ENCODE measurements at regions not wholly inside any gene's neighbourhood (a gene's known extent, or its start where the extent isn't known, plus 50 kb on each side); places are given as distances from the start of the nearest gene placed in this dataset.
"Not testable (repeated sequence)": the region's sequence is repeated elsewhere in the genome, so short reads cannot be mapped to it uniquely, and the experiment has no call there.

DNA sequence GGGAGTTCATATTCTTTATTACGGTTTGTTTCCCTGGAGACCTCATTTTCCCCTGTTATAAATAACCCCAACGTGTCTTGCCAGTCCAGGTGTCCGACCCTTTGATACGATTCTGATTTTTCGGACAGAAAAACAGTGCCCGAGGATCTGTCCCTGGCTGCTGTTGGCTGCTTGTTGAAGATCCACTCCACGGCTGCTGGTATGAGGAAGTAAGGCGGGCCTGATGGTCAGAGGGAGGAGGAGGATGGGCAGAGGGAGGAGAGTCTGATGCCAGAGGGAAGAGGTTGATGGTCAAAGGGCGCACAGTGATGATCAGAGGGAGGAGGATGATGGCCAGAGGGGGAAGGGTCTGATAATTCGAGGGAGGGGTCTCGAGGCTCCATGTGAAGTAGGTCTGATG, 99.9 kb downstream of the ATP6V0E2 start:
- H3K36me3 ChIP-seq (ENCODE audit: insufficient read depth, low read length); POLR2A ChIA-PET; DNase-seq; H3K9me3 Mint-ChIP-seq; H3K27me3 ChIP-seq (ENCODE audit: control insufficient read depth in 1 of 2, insufficient read depth in 2 of 2, low read length in 2 of 2); H3K9me3 ChIP-seq (ENCODE audit: control insufficient read depth in 1 of 2, insufficient read depth in 1 of 2, low read length in 2 of 2); H3K4me1 Mint-ChIP-seq (ENCODE audit: low read depth); ATAC-seq (ENCODE audit: poor library complexity); H3K4me1 ChIP-seq (ENCODE audit: insufficient read depth, low read length); intact Hi-C loops (cut with DNase I, micrococcal nuclease); H3K4me3 Mint-ChIP-seq; H3K27ac Mint-ChIP-seq; CTCF ChIA-PET; H3K36me3 Mint-ChIP-seq (ENCODE audit: low read depth); H3K27ac ChIP-seq (ENCODE audit: low read depth in 1 of 2, low read length in 2 of 2); H3K4me3 ChIP-seq (ENCODE audit: low read length): not testable (repeated sequence)
- peaks cover 18% of the 10 kb centered on the region for H3K27me3 Mint-ChIP-seq

DNA sequence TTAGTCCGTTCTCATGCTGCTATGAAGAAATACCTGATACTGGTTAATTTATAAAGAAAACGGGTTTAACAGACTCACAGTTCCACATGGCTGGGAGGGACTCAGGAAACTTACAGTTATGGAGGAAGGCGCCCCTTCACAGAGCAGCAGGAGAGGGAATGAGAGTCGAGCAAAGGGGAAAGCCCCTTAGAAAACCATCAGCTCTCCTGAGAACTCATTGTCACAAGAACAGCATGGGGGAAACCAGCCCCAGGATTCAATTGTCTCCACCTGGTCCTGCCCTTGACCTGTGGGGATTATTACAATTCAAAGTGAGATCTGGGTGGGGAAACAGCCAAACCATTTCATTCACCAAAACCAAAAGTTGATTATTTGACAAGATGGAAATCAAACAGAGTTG, 101.8 kb downstream of the ATP6V0E2 start:
- H3K27ac Mint-ChIP-seq; H3K4me3 Mint-ChIP-seq; H3K9me3 Mint-ChIP-seq; CTCF ChIA-PET; H3K36me3 ChIP-seq (ENCODE audit: insufficient read depth, low read length); H3K4me1 Mint-ChIP-seq (ENCODE audit: low read depth); intact Hi-C loops (cut with DNase I, micrococcal nuclease); H3K27ac ChIP-seq (ENCODE audit: low read depth in 1 of 2, low read length in 2 of 2); DNase-seq; ATAC-seq (ENCODE audit: poor library complexity); H3K36me3 Mint-ChIP-seq (ENCODE audit: low read depth); H3K9me3 ChIP-seq (ENCODE audit: control insufficient read depth in 1 of 2, insufficient read depth in 1 of 2, low read length in 2 of 2); H3K4me1 ChIP-seq (ENCODE audit: insufficient read depth, low read length); POLR2A ChIA-PET; H3K27me3 ChIP-seq (ENCODE audit: control insufficient read depth in 1 of 2, insufficient read depth in 2 of 2, low read length in 2 of 2); H3K4me3 ChIP-seq (ENCODE audit: low read length): not testable (repeated sequence)
- H3K27me3 Mint-ChIP-seq, result peaks cover 24% of the 10 kb centered on the region

DNA sequence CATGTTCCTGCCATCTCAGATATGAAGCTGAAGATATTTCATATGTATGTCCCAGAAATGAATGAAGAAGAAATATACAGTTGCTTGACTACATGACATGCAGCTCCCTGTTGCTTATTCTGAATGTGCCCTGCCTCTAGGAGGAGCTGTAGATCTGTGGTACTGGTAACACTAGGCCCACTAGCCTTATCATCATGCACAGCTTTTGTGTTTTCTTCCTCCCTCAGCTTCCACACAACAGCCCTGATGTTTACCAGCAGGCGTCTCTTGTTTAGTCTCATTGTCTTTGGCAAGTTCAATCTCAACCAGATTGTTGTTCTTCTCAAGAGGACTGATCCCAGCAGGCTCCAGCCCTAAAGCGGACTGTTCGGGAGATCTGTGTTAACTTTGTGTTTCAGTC, 104.8 kb downstream of the ATP6V0E2 start:
- POLR2A ChIA-PET; H3K27ac ChIP-seq (ENCODE audit: low read depth in 1 of 2, low read length in 2 of 2); H3K4me1 Mint-ChIP-seq (ENCODE audit: low read depth); ATAC-seq (ENCODE audit: poor library complexity); H3K9me3 ChIP-seq (ENCODE audit: control insufficient read depth in 1 of 2, insufficient read depth in 1 of 2, low read length in 2 of 2); intact Hi-C loops (cut with DNase I, micrococcal nuclease); CTCF ChIA-PET; H3K27me3 ChIP-seq (ENCODE audit: control insufficient read depth in 1 of 2, insufficient read depth in 2 of 2, low read length in 2 of 2); H3K27ac Mint-ChIP-seq; H3K4me1 ChIP-seq (ENCODE audit: insufficient read depth, low read length); H3K4me3 Mint-ChIP-seq; DNase-seq; H3K36me3 Mint-ChIP-seq (ENCODE audit: low read depth); H3K9me3 Mint-ChIP-seq; H3K36me3 ChIP-seq (ENCODE audit: insufficient read depth, low read length); H3K4me3 ChIP-seq (ENCODE audit: low read length): not testable (repeated sequence)
- H3K27me3 Mint-ChIP-seq, result peaks cover 15% of the 10 kb centered on the region

DNA sequence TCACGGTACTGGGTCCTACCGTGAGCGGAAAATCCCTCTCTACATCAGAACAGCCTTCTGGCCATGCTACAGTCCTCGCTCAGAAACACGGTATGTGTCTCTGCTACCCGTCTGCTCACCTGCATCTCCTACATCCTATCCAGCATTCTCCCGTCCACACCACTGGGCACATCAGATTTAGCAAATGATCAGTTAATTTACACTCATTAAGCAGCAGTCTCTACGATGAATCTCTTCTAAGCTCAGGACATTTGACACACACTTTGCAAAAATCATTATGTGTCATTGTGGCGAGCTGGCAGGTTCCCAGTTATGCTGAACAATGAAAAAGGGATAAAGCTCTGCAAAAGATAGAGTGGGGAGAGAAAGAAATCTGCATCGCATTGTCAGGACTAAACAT, 105.2 kb downstream of the ATP6V0E2 start:
- not testable (repeated sequence) for H3K27ac Mint-ChIP-seq

DNA sequence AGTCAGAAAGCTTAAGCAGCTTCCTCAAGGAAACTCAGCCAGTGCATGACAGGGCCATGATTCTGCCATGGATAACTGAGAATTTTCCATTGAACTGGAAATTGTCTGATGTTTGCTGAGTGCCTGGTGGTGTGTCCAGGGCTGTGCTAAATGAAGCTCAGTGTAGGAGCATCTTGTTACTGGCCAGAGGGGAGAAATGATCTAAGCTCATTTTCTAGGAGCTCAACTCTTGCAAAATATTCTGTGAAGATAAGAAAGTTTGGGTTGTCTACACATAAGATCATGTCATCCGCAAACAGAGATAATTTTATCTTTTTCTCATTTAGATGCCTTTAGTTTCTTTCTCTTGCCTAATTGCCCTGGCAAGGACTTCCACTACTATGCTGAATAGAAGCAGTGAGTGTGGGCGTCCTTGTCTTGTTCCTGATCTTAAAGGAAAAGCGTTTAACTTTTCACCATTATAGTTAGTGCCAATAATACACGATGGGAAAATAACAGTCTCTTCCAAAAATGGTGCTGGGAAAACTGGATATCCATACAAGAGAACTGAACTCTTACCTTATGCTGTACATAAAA, 108.9 kb downstream of the ATP6V0E2 start:
- H3K27ac Mint-ChIP-seq, POLR2A ChIA-PET, H3K27me3 Mint-ChIP-seq: not testable (repeated sequence)

More for the DNA sequence above, 105.2 kb downstream of the ATP6V0E2 start:
- H3K27me3 ChIP-seq (ENCODE audit: control insufficient read depth in 1 of 2, insufficient read depth in 2 of 2, low read length in 2 of 2); POLR2A ChIA-PET; DNase-seq; H3K4me3 Mint-ChIP-seq; H3K9me3 ChIP-seq (ENCODE audit: control insufficient read depth in 1 of 2, insufficient read depth in 1 of 2, low read length in 2 of 2); H3K36me3 ChIP-seq (ENCODE audit: insufficient read depth, low read length); H3K4me3 ChIP-seq (ENCODE audit: low read length); H3K9me3 Mint-ChIP-seq; H3K4me1 ChIP-seq (ENCODE audit: insufficient read depth, low read length); H3K4me1 Mint-ChIP-seq (ENCODE audit: low read depth); CTCF ChIA-PET; intact Hi-C loops (cut with DNase I, micrococcal nuclease); H3K36me3 Mint-ChIP-seq (ENCODE audit: low read depth); H3K27ac ChIP-seq (ENCODE audit: low read depth in 1 of 2, low read length in 2 of 2); ATAC-seq (ENCODE audit: poor library complexity): not testable (repeated sequence)
- H3K27me3 Mint-ChIP-seq, result peaks cover 15% of the 10 kb centered on the region

DNA sequence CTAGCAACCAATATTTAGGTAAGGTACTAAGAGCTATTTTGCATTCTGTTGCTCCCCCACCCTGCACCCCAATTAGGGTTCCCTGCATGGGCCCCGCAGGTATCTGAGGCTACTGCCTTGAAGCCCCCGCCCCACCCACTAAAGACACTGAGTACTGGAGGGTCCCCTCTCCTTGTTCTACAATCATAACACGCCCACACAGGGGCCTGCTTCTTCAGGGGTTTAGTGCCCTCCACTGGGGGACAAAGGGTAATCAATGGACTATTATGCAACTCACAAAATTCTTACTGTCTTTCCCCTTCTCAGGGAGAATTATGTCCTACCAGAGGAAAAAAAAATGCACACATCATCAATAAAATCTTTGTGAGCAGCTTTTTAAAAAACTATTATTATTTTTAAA, 113.1 kb downstream of the ATP6V0E2 start:
- H3K9me3 ChIP-seq (ENCODE audit: control insufficient read depth in 1 of 2, insufficient read depth in 1 of 2, low read length in 2 of 2); CTCF ChIA-PET; intact Hi-C loops (cut with DNase I, micrococcal nuclease); H3K27me3 ChIP-seq (ENCODE audit: control insufficient read depth in 1 of 2, insufficient read depth in 2 of 2, low read length in 2 of 2); H3K4me3 Mint-ChIP-seq; H3K4me3 ChIP-seq (ENCODE audit: low read length); H3K4me1 Mint-ChIP-seq (ENCODE audit: low read depth); H3K36me3 ChIP-seq (ENCODE audit: insufficient read depth, low read length); ATAC-seq (ENCODE audit: poor library complexity); H3K27me3 Mint-ChIP-seq; POLR2A ChIA-PET; H3K9me3 Mint-ChIP-seq; H3K4me1 ChIP-seq (ENCODE audit: insufficient read depth, low read length); H3K27ac ChIP-seq (ENCODE audit: low read depth in 1 of 2, low read length in 2 of 2); H3K27ac Mint-ChIP-seq; DNase-seq; H3K36me3 Mint-ChIP-seq (ENCODE audit: low read depth): not testable (repeated sequence)

More for the DNA sequence above, 108.9 kb downstream of the ATP6V0E2 start:
- H3K36me3 Mint-ChIP-seq (ENCODE audit: low read depth); H3K4me1 ChIP-seq (ENCODE audit: insufficient read depth, low read length); H3K9me3 Mint-ChIP-seq; H3K4me3 Mint-ChIP-seq; H3K27ac ChIP-seq (ENCODE audit: low read depth in 1 of 2, low read length in 2 of 2); CTCF ChIA-PET; H3K4me3 ChIP-seq (ENCODE audit: low read length); H3K36me3 ChIP-seq (ENCODE audit: insufficient read depth, low read length); ATAC-seq (ENCODE audit: poor library complexity); intact Hi-C loops (cut with DNase I, micrococcal nuclease); H3K9me3 ChIP-seq (ENCODE audit: control insufficient read depth in 1 of 2, insufficient read depth in 1 of 2, low read length in 2 of 2); H3K4me1 Mint-ChIP-seq (ENCODE audit: low read depth); DNase-seq; H3K27me3 ChIP-seq (ENCODE audit: control insufficient read depth in 1 of 2, insufficient read depth in 2 of 2, low read length in 2 of 2): not testable (repeated sequence)

DNA sequence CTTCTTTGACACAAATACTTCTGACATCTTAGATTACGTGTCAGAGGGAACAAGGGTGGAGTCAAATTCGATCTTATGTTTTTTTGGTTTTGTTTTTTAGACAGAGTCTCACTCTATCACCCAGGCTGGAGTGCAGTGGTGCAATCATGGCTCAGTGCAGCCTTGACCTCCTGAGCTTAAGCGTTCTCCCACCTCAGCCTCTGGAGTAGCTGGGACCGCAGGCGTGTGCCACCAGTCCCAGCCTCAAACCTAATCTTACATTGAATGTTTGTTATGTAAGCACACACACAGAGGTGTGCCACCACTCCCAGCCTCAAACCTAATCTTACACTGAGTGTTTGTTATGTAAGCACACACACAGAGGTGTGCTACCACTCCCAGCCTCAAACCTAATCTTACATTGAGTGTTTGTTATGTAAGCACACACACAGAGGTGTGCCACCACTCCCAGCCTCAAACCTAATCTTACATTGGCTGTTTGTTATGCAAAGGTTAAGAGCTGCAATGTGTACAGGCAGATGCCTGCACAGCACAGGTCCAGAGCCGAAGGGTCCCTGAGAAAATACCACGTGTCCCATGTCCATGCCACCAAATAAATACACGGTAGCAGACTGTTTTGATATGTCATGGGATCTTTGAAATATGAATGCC, 118.0 kb downstream of the ATP6V0E2 start:
- DNase-seq; H3K27me3 ChIP-seq (ENCODE audit: control insufficient read depth in 1 of 2, insufficient read depth in 2 of 2, low read length in 2 of 2); H3K9me3 Mint-ChIP-seq; H3K9me3 ChIP-seq (ENCODE audit: control insufficient read depth in 1 of 2, insufficient read depth in 1 of 2, low read length in 2 of 2); H3K4me1 ChIP-seq (ENCODE audit: insufficient read depth, low read length); H3K27ac Mint-ChIP-seq; H3K36me3 ChIP-seq (ENCODE audit: insufficient read depth, low read length); H3K4me1 Mint-ChIP-seq (ENCODE audit: low read depth); H3K27me3 Mint-ChIP-seq; H3K4me3 ChIP-seq (ENCODE audit: low read length); POLR2A ChIA-PET; intact Hi-C loops (cut with DNase I, micrococcal nuclease); H3K4me3 Mint-ChIP-seq; H3K27ac ChIP-seq (ENCODE audit: low read depth in 1 of 2, low read length in 2 of 2); H3K36me3 Mint-ChIP-seq (ENCODE audit: low read depth); CTCF ChIA-PET; ATAC-seq (ENCODE audit: poor library complexity): not testable (repeated sequence)

Measured in CD4-positive, alpha-beta T cell (primary cell).